ENCODE measurements at regions not wholly inside any gene's neighbourhood (a gene's known extent, or its start where the extent isn't known, plus 50 kb on each side); places are given as distances from the start of the nearest gene placed in this dataset.

DNA sequence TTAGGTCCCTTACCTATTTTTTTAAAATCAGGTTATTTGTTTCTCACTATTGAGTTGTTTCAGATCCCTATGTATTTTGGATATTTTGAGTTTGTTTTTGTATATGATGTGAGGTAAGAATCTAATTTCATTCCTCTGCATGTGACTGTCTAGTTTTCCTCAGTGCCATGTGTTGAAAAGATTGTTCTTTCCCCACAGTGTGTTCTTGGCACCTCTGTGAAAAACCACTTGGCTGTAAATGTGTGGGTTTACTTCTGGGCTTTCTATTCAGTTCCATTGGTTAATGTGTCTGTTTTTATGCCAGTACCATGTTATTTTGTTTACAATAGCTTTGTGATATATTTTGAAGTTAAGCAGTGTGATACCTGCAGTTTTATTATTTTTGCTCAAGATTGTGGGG, 1516.4 kb downstream of the AACS start:
- no peaks in the 10 kb centered on the region for H3K27me3 ChIP-seq
- no peaks in the 10 kb centered on the region for H3K36me3 ChIP-seq
- H3K9me3 ChIP-seq: no peaks in the 10 kb centered on the region
- H3K4me3 ChIP-seq: no peak overlapping the region
- no peaks in the 10 kb centered on the region for H3K4me1 ChIP-seq
- H3K27ac ChIP-seq: no peak overlapping the region
- no peak for TF ChIP-seq EP300 (IDR thresholded peaks at IDR 0.05)
- TF ChIP-seq POLR2AphosphoS5 (IDR thresholded peaks at IDR 0.05): no peak
- TF ChIP-seq POLR2A (IDR thresholded peaks at IDR 0.05): no peak
- TF ChIP-seq, protein P1, sequence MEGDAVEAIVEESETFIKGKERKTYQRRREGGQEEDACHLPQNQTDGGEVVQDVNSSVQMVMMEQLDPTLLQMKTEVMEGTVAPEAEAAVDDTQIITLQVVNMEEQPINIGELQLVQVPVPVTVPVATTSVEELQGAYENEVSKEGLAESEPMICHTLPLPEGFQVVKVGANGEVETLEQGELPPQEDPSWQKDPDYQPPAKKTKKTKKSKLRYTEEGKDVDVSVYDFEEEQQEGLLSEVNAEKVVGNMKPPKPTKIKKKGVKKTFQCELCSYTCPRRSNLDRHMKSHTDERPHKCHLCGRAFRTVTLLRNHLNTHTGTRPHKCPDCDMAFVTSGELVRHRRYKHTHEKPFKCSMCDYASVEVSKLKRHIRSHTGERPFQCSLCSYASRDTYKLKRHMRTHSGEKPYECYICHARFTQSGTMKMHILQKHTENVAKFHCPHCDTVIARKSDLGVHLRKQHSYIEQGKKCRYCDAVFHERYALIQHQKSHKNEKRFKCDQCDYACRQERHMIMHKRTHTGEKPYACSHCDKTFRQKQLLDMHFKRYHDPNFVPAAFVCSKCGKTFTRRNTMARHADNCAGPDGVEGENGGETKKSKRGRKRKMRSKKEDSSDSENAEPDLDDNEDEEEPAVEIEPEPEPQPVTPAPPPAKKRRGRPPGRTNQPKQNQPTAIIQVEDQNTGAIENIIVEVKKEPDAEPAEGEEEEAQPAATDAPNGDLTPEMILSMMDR (IDR thresholded peaks at IDR 0.05): no peak
- intact Hi-C loops (cut with DNase I; ENCODE audit: low total_unique reads): no loop called here
- DNase-seq: no peak

DNA sequence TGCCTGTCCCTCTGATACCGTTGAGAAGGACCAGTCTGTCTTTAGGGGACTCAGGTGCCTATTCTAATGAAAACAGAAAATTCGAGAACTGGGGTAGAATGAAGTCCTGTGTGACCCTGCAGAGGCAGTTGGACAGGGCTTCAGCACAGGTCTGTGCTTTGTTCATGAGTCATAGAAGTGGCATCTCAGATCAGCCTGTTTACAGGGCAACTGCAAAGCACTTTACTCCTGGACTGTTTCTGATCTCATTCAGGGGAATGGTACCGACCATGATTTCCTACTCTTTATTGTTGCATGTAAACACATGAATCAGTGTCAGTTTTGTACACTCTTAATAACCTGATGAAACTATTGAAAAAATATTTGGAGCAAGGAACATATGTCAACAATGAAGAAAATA, 1517.0 kb downstream of the AACS start:
- Histone ChIP-seq H3K27ac (no peak overlapping the region), H3K4me1 (no peaks in the 10 kb centered on the region), H3K36me3 (no peaks in the 10 kb centered on the region), H3K27me3 (no peaks in the 10 kb centered on the region), H3K9me3 (no peaks in the 10 kb centered on the region), H3K4me3 (no peak overlapping the region)
- TF ChIP-seq POLR2A (IDR thresholded peaks at IDR 0.05): no peak
- TF ChIP-seq EP300 (IDR thresholded peaks at IDR 0.05): no peak
- no peak for TF ChIP-seq POLR2AphosphoS5 (IDR thresholded peaks at IDR 0.05)
- TF ChIP-seq, protein P1 (IDR thresholded peaks at IDR 0.05): no peak
- 30 to 36% (median 33%) methylated on average over 3 of the region's 3 CpGs for WGBS, 5 donors
- DNase-seq: peak in 1 of 2 donors; percentile 14
- intact Hi-C loops (cut with DNase I; ENCODE audit: low total_unique reads): no loop called here

DNA sequence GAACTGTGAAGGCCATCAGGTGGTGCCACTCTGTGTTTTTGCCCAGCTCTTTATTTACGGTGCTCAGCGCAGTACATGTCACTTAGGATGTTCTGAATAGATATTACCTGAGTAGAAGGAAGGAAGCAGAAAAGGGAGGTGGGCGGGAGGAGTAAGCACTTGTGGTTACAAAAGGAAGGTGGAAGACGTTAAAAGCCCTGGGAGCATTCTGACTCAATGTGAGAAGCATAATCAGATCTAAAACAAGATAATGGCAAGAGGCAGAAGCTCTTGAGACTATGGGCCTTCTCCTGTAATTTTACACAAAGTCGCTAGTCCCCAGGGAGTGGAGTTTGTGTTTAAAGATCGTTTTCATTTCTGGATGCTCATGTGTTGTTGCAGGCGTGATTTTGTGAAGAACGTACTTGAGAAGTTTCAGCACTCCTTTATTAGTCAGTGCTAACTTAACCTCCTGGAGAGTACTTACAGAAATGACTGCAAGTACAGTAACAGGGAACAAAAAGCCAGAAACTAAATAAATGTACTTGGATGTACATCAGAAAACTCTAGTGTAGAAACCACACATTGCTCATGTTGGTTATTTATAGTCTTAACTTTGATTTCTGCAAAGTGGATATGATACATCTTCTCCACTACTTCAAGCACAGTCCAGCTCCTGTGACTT, 1523.5 kb downstream of the AACS start:
- no peaks in the 10 kb centered on the region for H3K36me3 ChIP-seq
- no peaks in the 10 kb centered on the region for H3K9me3 ChIP-seq
- H3K27ac ChIP-seq: no peak overlapping the region
- 66 to 78% (median 69%) methylated on average over 8 of the region's 8 CpGs for whole genome bisulfite sequencing, 5 donors
- H3K27me3 ChIP-seq: no peaks in the 10 kb centered on the region
- H3K4me3 ChIP-seq: no peak overlapping the region
- H3K4me1 ChIP-seq: no peaks in the 10 kb centered on the region
- DNase-seq: no peak
- TF ChIP-seq, protein P1 (IDR thresholded peaks at IDR 0.05): no peak
- no peak for TF ChIP-seq POLR2A (IDR thresholded peaks at IDR 0.05)
- no peak for TF ChIP-seq POLR2AphosphoS5 (IDR thresholded peaks at IDR 0.05)
- no peak for TF ChIP-seq EP300 (IDR thresholded peaks at IDR 0.05)
- intact Hi-C loops (cut with DNase I; ENCODE audit: low total_unique reads): no loop called here

DNA sequence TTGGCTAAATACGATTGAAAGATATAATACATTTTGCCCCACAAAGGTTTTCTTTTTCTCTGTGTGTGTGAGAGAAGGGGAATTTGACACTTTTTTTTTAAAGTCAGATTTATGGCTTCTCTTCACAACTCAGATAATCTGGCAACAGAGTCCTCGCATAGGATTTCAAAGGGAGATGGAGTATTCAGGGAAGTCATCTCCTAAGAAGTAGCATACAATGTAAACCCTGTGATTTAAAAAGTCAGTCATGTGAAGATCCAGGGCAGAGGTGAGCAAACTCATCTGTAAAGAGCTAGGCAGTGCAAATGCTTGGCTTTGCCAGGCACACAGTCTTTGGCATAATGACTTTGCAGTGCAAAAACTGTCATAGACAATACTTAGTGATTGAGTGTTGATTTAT, 1526.3 kb downstream of the AACS start:
- H3K36me3 ChIP-seq: no peaks in the 10 kb centered on the region
- no peak overlapping the region for H3K27ac ChIP-seq
- no peak for DNase-seq
- H3K27me3 ChIP-seq: no peaks in the 10 kb centered on the region
- H3K9me3 ChIP-seq: peaks cover 0 to 8% (median 3%) of the 10 kb centered on the region in 4 donors
- TF ChIP-seq POLR2AphosphoS5 (IDR thresholded peaks at IDR 0.05): no peak
- TF ChIP-seq, protein P1 (IDR thresholded peaks at IDR 0.05): no peak
- TF ChIP-seq POLR2A (IDR thresholded peaks at IDR 0.05): no peak
- TF ChIP-seq EP300 (IDR thresholded peaks at IDR 0.05): no peak
- H3K4me3 ChIP-seq: no peak overlapping the region
- no peaks in the 10 kb centered on the region for H3K4me1 ChIP-seq
- intact Hi-C loops (cut with DNase I; ENCODE audit: low total_unique reads): no loop called here
- WGBS, 5 donors: 25 to 44% (median 34%) methylated on average over 2 of the region's 2 CpGs

Data from stomach (tissue), 8 donors.